ENCODE measurements at regions not wholly inside any gene's neighbourhood (a gene's known extent, or its start where the extent isn't known, plus 50 kb on each side); places are given as distances from the start of the nearest gene placed in this dataset.
A peak's percentile ranks its signal among the peaks of the same experiment; 100 is the strongest.

DNA sequence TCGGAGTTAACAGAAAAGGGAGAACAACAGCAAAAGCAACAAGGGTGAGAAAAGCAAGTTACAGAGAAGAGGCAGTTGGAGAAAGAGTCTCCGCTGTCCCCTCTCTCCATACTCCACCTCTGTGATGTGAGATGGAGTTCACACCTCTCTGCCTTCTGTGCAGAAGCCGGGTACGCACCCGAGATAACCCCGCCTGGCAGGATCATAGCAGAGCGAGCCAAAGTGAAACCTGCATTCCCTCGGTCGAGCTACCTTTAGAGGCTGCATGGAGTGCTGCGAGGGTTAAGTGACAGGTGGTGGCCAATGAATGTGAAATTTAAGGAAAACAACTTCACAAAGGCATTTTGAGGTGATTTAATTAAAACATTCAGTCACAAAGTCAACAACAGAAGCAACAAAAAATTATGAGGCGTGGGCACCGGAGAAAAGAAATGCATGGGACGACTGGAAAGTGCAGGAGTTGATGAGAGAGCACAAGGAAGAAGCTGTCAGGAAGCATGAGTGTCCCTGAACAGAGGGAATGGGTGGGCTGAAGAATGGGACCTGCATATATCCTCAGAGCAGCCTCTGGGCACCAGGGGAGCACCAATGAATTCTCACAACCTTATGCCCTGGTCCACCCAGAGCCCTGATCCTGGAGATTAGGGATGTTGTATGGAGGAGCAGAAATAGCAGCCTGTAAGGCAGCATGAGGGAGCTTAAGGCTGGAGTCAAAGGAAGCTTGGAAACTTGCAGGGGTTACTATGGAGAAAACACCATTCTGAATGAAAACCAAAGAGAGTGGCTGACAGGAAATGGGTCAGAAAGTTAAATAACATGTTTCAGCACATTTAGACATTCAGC is 208.3 kb downstream of the EMP1 start:
- TF ChIP-seq FOS (IDR thresholded peaks at IDR 0.05; ENCODE audit: low read depth, low read length) (no peak), MAZ (IDR thresholded peaks at IDR 0.05; ENCODE audit: borderline replicate concordance, low read depth, low read length) (no peak), MXI1 (IDR thresholded peaks at IDR 0.05; ENCODE audit: borderline replicate concordance, low read depth, low read length) (no peak), RAD21 (IDR thresholded peaks at IDR 0.05; ENCODE audit: low read length) (no peak), RCOR1 (IDR thresholded peaks at IDR 0.05; ENCODE audit: insufficient replicate concordance, low read length) (no peak), SMC3 (IDR thresholded peaks at IDR 0.05; ENCODE audit: low read depth, low read length) (no peak), CHD1 (IDR thresholded peaks at IDR 0.05; ENCODE audit: low read depth, low read length) (no peak), MAFK (IDR thresholded peaks at IDR 0.05; ENCODE audit: low read depth, low read length) (no peak), NFE2L2 (IDR thresholded peaks at IDR 0.05; ENCODE audit: low read depth, low read length) (no peak), CEBPB (IDR thresholded peaks at IDR 0.05; ENCODE audit: low read depth, low read length) (no peak), RFX5 (IDR thresholded peaks at IDR 0.05; ENCODE audit: low read depth, low read length) (no peak), POLR2A (IDR thresholded peaks at IDR 0.05; ENCODE audit: low read depth, low read length) (no peak), BHLHE40 (IDR thresholded peaks at IDR 0.05; ENCODE audit: low read depth, low read length) (no peak)
- TF ChIP-seq, protein P1, sequence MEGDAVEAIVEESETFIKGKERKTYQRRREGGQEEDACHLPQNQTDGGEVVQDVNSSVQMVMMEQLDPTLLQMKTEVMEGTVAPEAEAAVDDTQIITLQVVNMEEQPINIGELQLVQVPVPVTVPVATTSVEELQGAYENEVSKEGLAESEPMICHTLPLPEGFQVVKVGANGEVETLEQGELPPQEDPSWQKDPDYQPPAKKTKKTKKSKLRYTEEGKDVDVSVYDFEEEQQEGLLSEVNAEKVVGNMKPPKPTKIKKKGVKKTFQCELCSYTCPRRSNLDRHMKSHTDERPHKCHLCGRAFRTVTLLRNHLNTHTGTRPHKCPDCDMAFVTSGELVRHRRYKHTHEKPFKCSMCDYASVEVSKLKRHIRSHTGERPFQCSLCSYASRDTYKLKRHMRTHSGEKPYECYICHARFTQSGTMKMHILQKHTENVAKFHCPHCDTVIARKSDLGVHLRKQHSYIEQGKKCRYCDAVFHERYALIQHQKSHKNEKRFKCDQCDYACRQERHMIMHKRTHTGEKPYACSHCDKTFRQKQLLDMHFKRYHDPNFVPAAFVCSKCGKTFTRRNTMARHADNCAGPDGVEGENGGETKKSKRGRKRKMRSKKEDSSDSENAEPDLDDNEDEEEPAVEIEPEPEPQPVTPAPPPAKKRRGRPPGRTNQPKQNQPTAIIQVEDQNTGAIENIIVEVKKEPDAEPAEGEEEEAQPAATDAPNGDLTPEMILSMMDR (conservative IDR thresholded peaks at IDR 0.05; ENCODE audit: low read depth, low read length) = no peak
- TF ChIP-seq, protein P2, sequence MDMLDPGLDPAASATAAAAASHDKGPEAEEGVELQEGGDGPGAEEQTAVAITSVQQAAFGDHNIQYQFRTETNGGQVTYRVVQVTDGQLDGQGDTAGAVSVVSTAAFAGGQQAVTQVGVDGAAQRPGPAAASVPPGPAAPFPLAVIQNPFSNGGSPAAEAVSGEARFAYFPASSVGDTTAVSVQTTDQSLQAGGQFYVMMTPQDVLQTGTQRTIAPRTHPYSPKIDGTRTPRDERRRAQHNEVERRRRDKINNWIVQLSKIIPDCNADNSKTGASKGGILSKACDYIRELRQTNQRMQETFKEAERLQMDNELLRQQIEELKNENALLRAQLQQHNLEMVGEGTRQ (IDR thresholded peaks at IDR 0.05; ENCODE audit: low read depth, low read length) = no peak
- TF ChIP-seq, protein P3, sequence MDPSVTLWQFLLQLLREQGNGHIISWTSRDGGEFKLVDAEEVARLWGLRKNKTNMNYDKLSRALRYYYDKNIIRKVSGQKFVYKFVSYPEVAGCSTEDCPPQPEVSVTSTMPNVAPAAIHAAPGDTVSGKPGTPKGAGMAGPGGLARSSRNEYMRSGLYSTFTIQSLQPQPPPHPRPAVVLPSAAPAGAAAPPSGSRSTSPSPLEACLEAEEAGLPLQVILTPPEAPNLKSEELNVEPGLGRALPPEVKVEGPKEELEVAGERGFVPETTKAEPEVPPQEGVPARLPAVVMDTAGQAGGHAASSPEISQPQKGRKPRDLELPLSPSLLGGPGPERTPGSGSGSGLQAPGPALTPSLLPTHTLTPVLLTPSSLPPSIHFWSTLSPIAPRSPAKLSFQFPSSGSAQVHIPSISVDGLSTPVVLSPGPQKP (IDR thresholded peaks at IDR 0.05; ENCODE audit: borderline replicate concordance, low read depth, low read length) = no peak
- H3K4ac ChIP-seq (ENCODE audit: low read depth, low read length) = no peak overlapping the region
- no peak overlapping the region for H4K91ac ChIP-seq (ENCODE audit: insufficient read depth, low read depth, low read length)
- H3K36me3 ChIP-seq (ENCODE audit: control insufficient read depth, insufficient read depth, low read length) = no peaks in the 10 kb centered on the region
- H4K5ac ChIP-seq (ENCODE audit: low read depth, low read length) = no peak overlapping the region
- no peak overlapping the region for H2BK5ac ChIP-seq (ENCODE audit: low read depth, low read length, poor library complexity, severe bottlenecking)
- no peaks in the 10 kb centered on the region for H3K79me1 ChIP-seq (ENCODE audit: low read depth in 1 of 2, low read length in 2 of 2)
- H3K23ac ChIP-seq (ENCODE audit: low read depth, low read length) = no peak overlapping the region
- no peak overlapping the region for H3K9ac ChIP-seq (ENCODE audit: low read depth, low read length)
- in situ Hi-C loops (cut with MboI; ENCODE audit: low sequenced_read_pairs) (no loop called here), intact Hi-C loops (cut with micrococcal nuclease) (no loop called here), dilution Hi-C loops (cut with HindIII; ENCODE audit: low sequenced_read_pairs, unreplicated experiment) (no loop called here)
- no peaks in the 10 kb centered on the region for H3K9me3 ChIP-seq (ENCODE audit: control insufficient read depth, insufficient read depth, low read length)
- H3K14ac ChIP-seq (replicated peaks; ENCODE audit: low read depth, low read length) = no peak overlapping the region
- no peaks in the 10 kb centered on the region for H4K20me1 ChIP-seq (ENCODE audit: insufficient read depth, low read length)
- H3K4me3 ChIP-seq (ENCODE audit: insufficient read depth, low read depth, low read length) = no peak overlapping the region
- WGBS, 2 experiments (ENCODE audit: extremely low coverage in 2 of 2, insufficient read length in 1 of 2) = 40% methylated on average over 2 of the region's 13 CpGs; no CpG with 5 or more reads in 1 of the 2 experiments
- ChIA-PET POLR2A (ENCODE audit: unreplicated experiment) (no interaction called here), CTCF (no interaction called here)
- no TSS peak for BruUV-seq (replicated peaks)
- no peak overlapping the region for H4K8ac ChIP-seq (ENCODE audit: low read depth in 2 of 2, low read length in 2 of 2)
- H2AK9ac ChIP-seq (replicated peaks; ENCODE audit: low read depth, low read length, poor library complexity) = no peak overlapping the region
- no peak overlapping the region for H3K56ac ChIP-seq (ENCODE audit: extremely low read depth, insufficient read depth, low read length)
- H2AK5ac ChIP-seq (ENCODE audit: low read depth, low read length) = no peak overlapping the region
- H3K4me2 ChIP-seq (ENCODE audit: low read depth, low read length) = no peak overlapping the region
- DNase-seq = no peak
- no peak overlapping the region for H2BK120ac ChIP-seq (ENCODE audit: low read depth, low read length)
- no peak overlapping the region for H2BK20ac ChIP-seq (ENCODE audit: low read depth, low read length)
- no peak overlapping the region for H2BK15ac ChIP-seq (ENCODE audit: low read depth, low read length)
- no peaks in the 10 kb centered on the region for H3K27me3 ChIP-seq (ENCODE audit: control insufficient read depth, insufficient read depth, low read length)
- H3K9me1 ChIP-seq (ENCODE audit: insufficient read depth, low read length) = no peaks in the 10 kb centered on the region
- H3K4me1 ChIP-seq (ENCODE audit: control insufficient read depth, insufficient read depth, low read length) = no peaks in the 10 kb centered on the region
- H3K18ac ChIP-seq (ENCODE audit: low read depth, low read length) = no peak overlapping the region
- no peak overlapping the region for H3K27ac ChIP-seq (ENCODE audit: insufficient read depth, low read length)
- peak overlapping the region; percentile 24 for H2AFZ ChIP-seq (replicated peaks; ENCODE audit: low read length, poor library complexity)
- ATAC-seq (ENCODE audit: low read depth) = no peak

Measured in IMR-90 (cell line).